HCT116 (cell line): ENCODE measurements at regions not wholly inside any gene's neighbourhood (a gene's known extent, or its start where the extent isn't known, plus 50 kb on each side); places are given as distances from the start of the nearest gene placed in this dataset.

Source experiments
- ATAC-seq: fragments of 200-7000 bp; cut with Tn5 transposase; 2 replicates; pipeline ENCODE4 v1.9.1; 2020; ENCODE audit warnings: mild to moderate bottlenecking, moderate library complexity
- BruUV-seq: library from RNA; stranded (reverse); fragments of 400-500 nt; replicated peaks from 2 replicates; lab custom pipeline; 2021; lab: Mats Ljungman, UMichigan
- CTCF ChIA-PET: fragments of 300-600 bp; sonication (Branson Sonifier 250); formaldehyde crosslinking; loops from one replicate; lab custom pipeline; 2021; ENCODE audit warnings: antibody characterized with exemption; lab: Charles Lee
- POLR2A ChIA-PET: fragments of 300-600, 350-600 bp; sonication (Branson Sonifier 250); formaldehyde crosslinking; loops from one replicate; lab custom pipeline; 2021; ENCODE audit warnings: antibody characterized with exemption; lab: Charles Lee
- RAD21 ChIA-PET, 2 experiments: fragments of 300-600 bp; sonication (Branson Sonifier 250); formaldehyde crosslinking; loops; one replicate each; lab custom pipeline; 2023; ENCODE audit warnings: low total read pairs in 2 of 2; ENCODE audit not compliant: uncharacterized antibody in 2 of 2, unreplicated experiment in 2 of 2, low non-redundant PET in 1 of 2; lab: Charles Lee
- DNase-seq: peaks from one replicate; pipeline ENCODE4 v3.0.0-alpha.2; 2010; ENCODE audit warnings: low read depth, low spot score
- H2AFZ ChIP-seq: fragments of 200-600 bp; shearing (Covaris generic), sonication (generic); 2 replicates; pipeline ENCODE4 v1.6.1; 2017; ENCODE audit warnings: low read depth, mixed run types, mixed read lengths, antibody characterized with exemption, low read length; ENCODE audit not compliant: poor library complexity, severe bottlenecking
- H3K27ac ChIP-seq: 2 replicates; pipeline ENCODE4 v1.5.1; 2012; ENCODE audit warnings: low read depth, low read length
- H3K27me3 ChIP-seq: fragments of 200-600 bp; sonication (generic); 2 replicates; pipeline ENCODE4 v1.6.1; 2016; ENCODE audit warnings: mixed run types, low read length, mixed read lengths; ENCODE audit not compliant: insufficient read depth
- H3K36me3 ChIP-seq, 2 experiments: fragments of 200-500 bp in 1 of 2; fragments of 200-600 bp in 1 of 2; sonication (Bioruptor generic) in 1 of 2; sonication (generic) in 1 of 2; 2 replicates each; pipeline versions ENCODE4 v1.5.1 to v1.6.1; 2014 to 2016; ENCODE audit warnings: low read length in 2 of 2, inconsistent platforms in 1 of 2, mixed read lengths in 1 of 2, mixed run types in 1 of 2; ENCODE audit not compliant: insufficient read depth in 2 of 2, control insufficient read depth in 1 of 2
- H3K4me1 ChIP-seq, 2 experiments: fragments of 200-600 bp in 1 of 2; sonication (generic) in 1 of 2; 2 replicates each; pipeline versions ENCODE4 v1.5.1 to v1.6.1; 2012 to 2017; ENCODE audit warnings: low read length in 2 of 2, inconsistent platforms in 1 of 2, mild to moderate bottlenecking in 1 of 2, mixed read lengths in 1 of 2, mixed run types in 1 of 2, moderate library complexity in 1 of 2; ENCODE audit not compliant: insufficient read depth in 2 of 2, control insufficient read depth in 1 of 2
- H3K4me2 ChIP-seq: fragments of 200-600 bp; sonication (generic); 2 replicates; pipeline ENCODE4 v1.6.1; 2017; ENCODE audit warnings: mixed run types, low read length, mixed read lengths
- H3K4me3 ChIP-seq, 2 experiments: fragments of 200-600 bp in 1 of 2; sonication (generic) in 1 of 2; replicated peaks in 1 of 2; 2 replicates each; pipeline ENCODE4 v1.5.1; 2011 to 2016; ENCODE audit warnings: low read length in 2 of 2, control low read depth in 1 of 2, low read depth in 1 of 2, mild to moderate bottlenecking in 1 of 2, mixed read lengths in 1 of 2, mixed run types in 1 of 2
- H3K79me2 ChIP-seq: fragments of 200-600 bp; sonication (generic); 2 replicates; pipeline ENCODE4 v1.6.1; 2017; ENCODE audit warnings: mild to moderate bottlenecking, mixed run types, low read length, moderate library complexity, mixed read lengths; ENCODE audit not compliant: insufficient read depth
- H3K9ac ChIP-seq: fragments of 200-600 bp; sonication (generic); 2 replicates; pipeline ENCODE4 v1.6.1; 2016; ENCODE audit warnings: low read length, mixed read lengths
- H3K9me2 ChIP-seq: fragments of 200-600 bp; sonication (generic), shearing (Covaris generic); 2 replicates; pipeline ENCODE4 v1.6.1; 2017; ENCODE audit warnings: mixed run types, mild to moderate bottlenecking, moderate library complexity; ENCODE audit not compliant: insufficient read depth
- H3K9me3 ChIP-seq, 2 experiments: fragments of 200-500 bp in 1 of 2; fragments of 200-600 bp in 1 of 2; sonication (Bioruptor generic) in 1 of 2; sonication (generic) in 1 of 2; 2 replicates each; pipeline ENCODE4 v1.6.1; 2014 to 2017; ENCODE audit warnings: low read length in 2 of 2, mixed read lengths in 2 of 2, inconsistent platforms in 1 of 2, low read depth in 1 of 2, mild to moderate bottlenecking in 1 of 2, mixed run types in 1 of 2, moderate library complexity in 1 of 2; ENCODE audit not compliant: control insufficient read depth in 1 of 2, insufficient read depth in 1 of 2
- H4K20me1 ChIP-seq: fragments of 200-600 bp; sonication (generic), shearing (Covaris generic); 2 replicates; pipeline ENCODE4 v1.6.1; 2017; ENCODE audit warnings: mixed run types, mild to moderate bottlenecking, moderate library complexity; ENCODE audit not compliant: insufficient read depth
- ATF3 ChIP-seq: IDR thresholded peaks from 2 replicates; pipeline ENCODE4 v1.6.1; 2012
- CEBPB ChIP-seq: IDR thresholded peaks from 2 replicates; pipeline ENCODE4 v1.6.1; 2012; ENCODE audit warnings: low read depth
- EGR1 ChIP-seq: IDR thresholded peaks from 2 replicates; pipeline ENCODE4 v1.6.1; 2012; ENCODE audit warnings: low read depth
- ELF1 ChIP-seq: IDR thresholded peaks from 2 replicates; pipeline ENCODE4 v1.6.1; 2012; ENCODE audit warnings: low read depth, borderline replicate concordance
- EZH2 ChIP-seq: fragments of 200-600 bp; sonication (generic); IDR thresholded peaks from 2 replicates; pipeline ENCODE4 v1.6.1; 2017; ENCODE audit warnings: antibody characterized with exemption, mixed run types
- EZH2phosphoT487 ChIP-seq: fragments of 200-600 bp; IDR thresholded peaks from 2 replicates; pipeline ENCODE4 v1.6.1; 2018; ENCODE audit warnings: antibody characterized with exemption, borderline replicate concordance
- JUND ChIP-seq: IDR thresholded peaks from 2 replicates; pipeline ENCODE4 v1.6.1; 2012
- MAX ChIP-seq: IDR thresholded peaks from 2 replicates; pipeline ENCODE4 v1.6.1; 2012
- POLR2A ChIP-seq: IDR thresholded peaks from 2 replicates; pipeline ENCODE4 v1.7.0; 2011; ENCODE audit warnings: borderline replicate concordance; ENCODE audit not compliant: insufficient read depth, insufficient read length; ENCODE audit errors: extremely low read depth
- POLR2AphosphoS5 ChIP-seq: IDR thresholded peaks from 2 replicates; pipeline ENCODE4 v1.6.1; 2011; ENCODE audit warnings: mild to moderate bottlenecking, low read depth, low read length, moderate library complexity
- SIN3A ChIP-seq: IDR thresholded peaks from 2 replicates; pipeline ENCODE4 v1.6.1; 2012; ENCODE audit warnings: low read depth
- SP1 ChIP-seq: IDR thresholded peaks from 2 replicates; pipeline ENCODE4 v1.6.1; 2012; ENCODE audit warnings: low read depth
- SRF ChIP-seq: IDR thresholded peaks from 2 replicates; pipeline ENCODE4 v1.6.1; 2012; ENCODE audit warnings: low read depth
- TCF7L2 ChIP-seq: IDR thresholded peaks from 2 replicates; pipeline ENCODE4 v1.7.0; 2011; ENCODE audit warnings: borderline replicate concordance, inconsistent platforms; ENCODE audit not compliant: insufficient read depth, insufficient read length; ENCODE audit errors: extremely low read depth
- ZBTB33 ChIP-seq: IDR thresholded peaks from 2 replicates; pipeline ENCODE4 v1.6.1; 2011; ENCODE audit warnings: mild to moderate bottlenecking, low read length, moderate library complexity; ENCODE audit not compliant: insufficient replicate concordance; ENCODE audit errors: extremely low read depth
- ZNF274 ChIP-seq: fragments of 200-500 bp; sonication (Bioruptor generic); IDR thresholded peaks from 2 replicates; pipeline ENCODE4 v1.6.1; 2014; ENCODE audit warnings: mild to moderate bottlenecking, low read depth, low read length, inconsistent platforms
- intact Hi-C: fragments of 100-400 bp; cut with micrococcal nuclease; formaldehyde crosslinking; loops from 2 replicates; pipeline ENCODE4 v1.10.0; 2022

GRCh38 chr3:99419116-99419515, 219.3 kb upstream of the COL8A1 start:
- Histone ChIP-seq H3K27me3 (peaks cover 38% of the 10 kb centered on the region; the same call in 1 of the 2 replicates), H3K4me2 (no peak overlapping the region), H3K4me3 (no peak overlapping the region), H3K9me2 (no peaks in the 10 kb centered on the region; the same call in 1 of the 2 replicates), H3K9me3 (no peaks in the 10 kb centered on the region), H2AFZ (no peak overlapping the region), H3K79me2 (no peaks in the 10 kb centered on the region), H3K9ac (no peak overlapping the region), H3K4me1 (no peaks in the 10 kb centered on the region)
- intact Hi-C loops: no loop called here
- ChIA-PET POLR2A (no interaction called here), CTCF (no interaction called here)
- no peak for DNase-seq
- TF ChIP-seq ZBTB33: no peak
- TF ChIP-seq EGR1: no peak
- no peak for TF ChIP-seq JUND
- TF ChIP-seq, all 23 proteins: peak for 0
- no peaks in the 10 kb centered on the region for H4K20me1 ChIP-seq
- no peak overlapping the region for H3K27ac ChIP-seq
- BruUV-seq: no TSS peak
- H3K36me3 ChIP-seq: no peaks in the 10 kb centered on the region
- ATAC-seq: no peak
- RAD21 ChIA-PET: no interaction called here

- BruUV-seq: no TSS peak
- no peak for DNase-seq
- ChIA-PET RAD21 (no interaction called here), CTCF (no interaction called here), POLR2A (no interaction called here)
- Histone ChIP-seq H4K20me1 (no peaks in the 10 kb centered on the region), H3K9me2 (no peaks in the 10 kb centered on the region; the same call in 1 of the 2 replicates), H2AFZ (no peak overlapping the region), H3K9ac (no peak overlapping the region), H3K79me2 (no peaks in the 10 kb centered on the region), H3K4me1 (no peaks in the 10 kb centered on the region), H3K27me3 (peaks cover 34% of the 10 kb centered on the region; the same call in 1 of the 2 replicates), H3K4me2 (no peak overlapping the region), H3K27ac (no peak overlapping the region), H3K4me3 (no peak overlapping the region), H3K36me3 (no peaks in the 10 kb centered on the region), H3K9me3 (no peaks in the 10 kb centered on the region)
- no peak for ATAC-seq
- intact Hi-C loops: no loop called here
- no peak for TF ChIP-seq EZH2phosphoT487
- no peak for TF ChIP-seq ATF3
- no peak for TF ChIP-seq SP1
- TF ChIP-seq POLR2A: no peak
- TF ChIP-seq SRF: no peak
- no peak for TF ChIP-seq POLR2AphosphoS5
- no peak for TF ChIP-seq EGR1
- TF ChIP-seq EZH2: no peak
- TF ChIP-seq CEBPB: no peak
- TF ChIP-seq SIN3A: no peak
- no peak for TF ChIP-seq ZNF274
- TF ChIP-seq TCF7L2: no peak
- TF ChIP-seq ZBTB33: no peak
- TF ChIP-seq ELF1: no peak
- no peak for TF ChIP-seq MAX
These were observed 219.7 kb upstream of the COL8A1 start for GRCh38 chr3:99418709-99419108.
